Spleen (tissue), 11 donors: ENCODE measurements at regions not wholly inside any gene's neighbourhood (a gene's known extent, or its start where the extent isn't known, plus 50 kb on each side); places are given as distances from the start of the nearest gene placed in this dataset.
A peak's percentile ranks its signal among the peaks of the same experiment; 100 is the strongest.

Experiments
- DNase-seq: peaks from one replicate; pipeline ENCODE4 v3.0.0-alpha.2; 2020
- H3K27ac ChIP-seq, 8 donors: fragments of 200-600 bp; sonication (generic) in 7 of 8; 1 replicate in 4 of 8; 2 replicates in 4 of 8; pipeline versions ENCODE4 v1.5.0 to v1.8.0; 2016 to 2021; ENCODE audit warnings: inconsistent platforms in 4 of 8, mild to moderate bottlenecking in 4 of 8, moderate library complexity in 1 of 8
- H3K27me3 ChIP-seq, 7 donors: fragments of 200-600 bp; sonication (generic) in 6 of 7; replicated peaks in 1 of 7; 1 replicate in 4 of 7; 2 replicates in 3 of 7; pipeline versions ENCODE4 v1.5.0 to v1.8.0; 2016 to 2021; ENCODE audit warnings: inconsistent platforms in 3 of 7, mild to moderate bottlenecking in 1 of 7
- H3K36me3 ChIP-seq, 6 donors: fragments of 200-600 bp; sonication (generic) in 5 of 6; 1 replicate in 4 of 6; 2 replicates in 2 of 6; pipeline versions ENCODE4 v1.5.0 to v1.8.0; 2016 to 2021; ENCODE audit warnings: inconsistent platforms in 2 of 6
- H3K4me1 ChIP-seq, 6 donors: fragments of 200-600 bp; sonication (generic) in 5 of 6; 1 replicate in 3 of 6; 2 replicates in 3 of 6; pipeline versions ENCODE4 v1.5.0 to v1.8.0; 2016 to 2021; ENCODE audit warnings: inconsistent platforms in 3 of 6
- H3K4me3 ChIP-seq, 8 donors: fragments of 200-600 bp; sonication (generic) in 7 of 8; 1 replicate in 4 of 8; 2 replicates in 4 of 8; pipeline versions ENCODE4 v1.5.0 to v1.8.0; 2016 to 2021; ENCODE audit warnings: inconsistent platforms in 4 of 8, mild to moderate bottlenecking in 4 of 8, moderate library complexity in 2 of 8
- H3K9me3 ChIP-seq, 8 donors: fragments of 200-600 bp; sonication (generic) in 7 of 8; 1 replicate in 4 of 8; 2 replicates in 4 of 8; pipeline versions ENCODE4 v1.5.0 to v1.8.0; 2016 to 2021; ENCODE audit warnings: inconsistent platforms in 4 of 8
- POLR2A ChIP-seq, 3 donors: fragments of 450-650 bp; IDR thresholded peaks; one replicate each; pipeline ENCODE4 v1.5.1; 2017; ENCODE audit warnings: antibody characterized with exemption in 3 of 3, mild to moderate bottlenecking in 1 of 3
- POLR2AphosphoS5 ChIP-seq, 3 donors: sonication (generic); formaldehyde crosslinking; IDR thresholded peaks; one replicate each; pipeline ENCODE4 v1.5.1; 2017; ENCODE audit warnings: antibody characterized with exemption in 3 of 3
- WGBS, 5 donors: extraction: QIAGEN DNeasy Blood & Tissue Kit in 3 of 5; methylation state at CpG; one replicate each; pipeline versions ENCODE4 v1.1.5 to v1.1.7; 2013 to 2018; 5-methylcytosine and 5-hydroxymethylcytosine counted together
- intact Hi-C: fragments of 100-400 bp; cut with DNase I; formaldehyde crosslinking; loops from one replicate; pipeline ENCODE4 v1.15.0; 2023; ENCODE audit warnings: low total_unique reads
- TF ChIP-seq, protein P1 (sequence below), 11 experiments: fragments of 200-600 bp in 7 of 11; fragments of 450-650 bp in 4 of 11; sonication (generic) in 4 of 11; IDR thresholded peaks in 8 of 11; conservative IDR thresholded peaks in 3 of 11; 1 replicate in 7 of 11; 2 replicates in 4 of 11; pipeline versions ENCODE4 v1.4.0 to v1.8.0; 2016 to 2021; ENCODE audit warnings: antibody characterized with exemption in 11 of 11, inconsistent platforms in 4 of 11, mild to moderate bottlenecking in 1 of 11
- donor health status: healthy with polysubstance abuse.
- donor health status: DM: no; HTN: no; CAD: no; lungs with moderate emphysema.
- donor health status: DM: no; HTN: no; CAD: no.
- donor health status: Bipolar disorder and iron deficiency.
- donor health status: healthy.
- donor health status: DM: no; HTN: no; CAD: no.
- donor health status: DM: yes; HTN: yes; CAD: no.

GRCh38 chr18:76564655-76565237 lies 69.7 kb upstream of the ZNF516 start:
- intact Hi-C loops = no loop called here
- Histone ChIP-seq H3K4me3 (peak overlapping the region in 3 of 8 donors; percentile 12 to 55 (median 18)), H3K9me3 (no peaks in the 10 kb centered on the region), H3K36me3 (no peaks in the 10 kb centered on the region), H3K27me3 (peaks cover 0 to 13% (median 0%) of the 10 kb centered on the region in 7 donors), H3K4me1 (peaks cover 0 to 53% (median 13%) of the 10 kb centered on the region in 6 donors), H3K27ac (peak overlapping the region in 7 of 8 donors; percentile 49 to 91 (median 85))
- DNase-seq = no peak
- no peak for TF ChIP-seq POLR2A (IDR thresholded peaks at IDR 0.05)
- no peak for TF ChIP-seq POLR2AphosphoS5 (IDR thresholded peaks at IDR 0.05)
- TF ChIP-seq, protein P1, sequence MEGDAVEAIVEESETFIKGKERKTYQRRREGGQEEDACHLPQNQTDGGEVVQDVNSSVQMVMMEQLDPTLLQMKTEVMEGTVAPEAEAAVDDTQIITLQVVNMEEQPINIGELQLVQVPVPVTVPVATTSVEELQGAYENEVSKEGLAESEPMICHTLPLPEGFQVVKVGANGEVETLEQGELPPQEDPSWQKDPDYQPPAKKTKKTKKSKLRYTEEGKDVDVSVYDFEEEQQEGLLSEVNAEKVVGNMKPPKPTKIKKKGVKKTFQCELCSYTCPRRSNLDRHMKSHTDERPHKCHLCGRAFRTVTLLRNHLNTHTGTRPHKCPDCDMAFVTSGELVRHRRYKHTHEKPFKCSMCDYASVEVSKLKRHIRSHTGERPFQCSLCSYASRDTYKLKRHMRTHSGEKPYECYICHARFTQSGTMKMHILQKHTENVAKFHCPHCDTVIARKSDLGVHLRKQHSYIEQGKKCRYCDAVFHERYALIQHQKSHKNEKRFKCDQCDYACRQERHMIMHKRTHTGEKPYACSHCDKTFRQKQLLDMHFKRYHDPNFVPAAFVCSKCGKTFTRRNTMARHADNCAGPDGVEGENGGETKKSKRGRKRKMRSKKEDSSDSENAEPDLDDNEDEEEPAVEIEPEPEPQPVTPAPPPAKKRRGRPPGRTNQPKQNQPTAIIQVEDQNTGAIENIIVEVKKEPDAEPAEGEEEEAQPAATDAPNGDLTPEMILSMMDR (IDR thresholded peaks at IDR 0.05 in 8 of 11, conservative IDR thresholded peaks at IDR 0.05 in 3 of 11) = no peak
- whole genome bisulfite sequencing, 5 donors = 41 to 71% (median 59%) methylated on average over 4 of the region's 4 CpGs

DNA sequence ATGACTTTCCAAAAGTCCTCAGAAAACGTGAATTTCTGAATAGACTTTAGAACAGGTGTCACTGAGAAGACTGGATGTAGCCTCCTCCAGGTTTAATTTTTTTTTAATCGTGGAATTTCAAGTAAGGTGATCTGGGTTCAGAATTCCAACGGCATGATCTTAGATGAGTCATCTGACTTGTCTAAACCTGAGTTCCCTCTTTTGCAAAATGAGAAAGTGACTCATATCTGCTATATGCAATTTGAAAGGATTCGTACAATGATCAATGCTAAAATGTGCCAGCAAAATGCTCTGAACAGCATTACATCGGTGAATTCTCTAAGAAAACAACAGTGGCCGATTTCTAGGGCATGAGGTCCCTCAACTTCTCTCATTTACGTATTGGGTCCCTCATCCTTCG lies 69.1 kb upstream of the ZNF516 start:
- Histone ChIP-seq H3K4me3 (no peak overlapping the region), H3K4me1 (peaks cover 0 to 48% (median 13%) of the 10 kb centered on the region in 6 donors), H3K27me3 (peaks cover 0 to 14% (median 0%) of the 10 kb centered on the region in 7 donors), H3K36me3 (no peaks in the 10 kb centered on the region), H3K27ac (peak overlapping the region in 6 of 8 donors; percentile 75 to 91 (median 86)), H3K9me3 (no peaks in the 10 kb centered on the region)
- DNase-seq = no peak
- TF ChIP-seq POLR2AphosphoS5 (IDR thresholded peaks at IDR 0.05) = no peak
- TF ChIP-seq, protein P1 (IDR thresholded peaks at IDR 0.05 in 8 of 11, conservative IDR thresholded peaks at IDR 0.05 in 3 of 11) = no peak
- TF ChIP-seq POLR2A (IDR thresholded peaks at IDR 0.05) = no peak
- 75 to 89% (median 80%) methylated on average over 8 of the region's 8 CpGs for WGBS, 5 donors
- intact Hi-C loops = no loop called here

DNA sequence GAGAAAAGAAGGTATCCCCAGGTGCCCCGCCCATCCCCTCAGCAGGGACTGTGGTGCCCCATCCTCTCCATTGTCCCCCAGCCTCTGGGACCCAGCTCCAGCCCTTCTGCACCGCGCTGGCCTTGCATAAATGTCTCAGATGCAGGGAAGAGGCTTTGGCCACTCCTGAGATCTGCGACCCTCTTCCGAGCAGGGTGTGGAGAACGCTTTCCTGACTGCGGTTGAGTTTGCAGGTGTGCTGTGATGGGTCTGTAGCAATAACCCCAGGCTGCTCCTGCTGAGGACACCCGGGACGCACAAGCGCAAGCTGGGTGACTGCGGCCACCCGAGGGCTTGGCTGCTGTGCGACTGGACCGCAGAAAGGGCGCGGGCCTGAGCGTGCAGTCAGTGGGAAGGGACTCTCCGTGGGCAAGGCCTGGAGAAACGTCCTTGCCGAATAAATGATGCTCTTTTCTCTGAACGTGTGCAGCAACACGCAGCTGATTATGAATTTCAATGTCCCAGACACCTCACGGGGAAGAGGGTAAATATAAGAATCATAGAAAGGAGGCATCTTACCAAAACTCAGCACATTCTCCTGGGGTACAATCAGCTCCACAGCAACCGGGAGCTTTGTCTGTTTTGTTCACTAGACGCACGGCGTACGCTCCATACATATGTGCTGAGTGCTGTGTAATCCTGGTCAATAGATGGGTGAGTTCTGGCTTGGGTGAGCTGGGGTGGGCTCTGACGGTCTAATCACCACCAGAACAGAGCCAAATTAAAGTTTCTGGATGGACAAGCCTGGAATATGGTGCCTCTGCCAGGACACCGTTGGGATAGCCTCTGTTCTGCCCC lies 67.5 kb upstream of the ZNF516 start:
- Histone ChIP-seq H3K36me3 (no peaks in the 10 kb centered on the region), H3K4me1 (peaks cover 0 to 39% (median 14%) of the 10 kb centered on the region in 6 donors), H3K4me3 (no peak overlapping the region), H3K27me3 (peaks cover 0 to 12% (median 0%) of the 10 kb centered on the region in 7 donors), H3K27ac (no peak overlapping the region), H3K9me3 (no peaks in the 10 kb centered on the region)
- intact Hi-C loops = no loop called here
- TF ChIP-seq POLR2A (IDR thresholded peaks at IDR 0.05) (no peak), POLR2AphosphoS5 (IDR thresholded peaks at IDR 0.05) (no peak)
- TF ChIP-seq, protein P1 (IDR thresholded peaks at IDR 0.05 in 8 of 11, conservative IDR thresholded peaks at IDR 0.05 in 3 of 11) = no peak
- DNase-seq = no peak
- WGBS, 5 donors = 94 to 96% (median 95%) methylated on average over 30 of the region's 30 CpGs
